ENCODE measurements at regions not wholly inside any gene's neighbourhood (a gene's known extent, or its start where the extent isn't known, plus 50 kb on each side); places are given as distances from the start of the nearest gene placed in this dataset.

DNA sequence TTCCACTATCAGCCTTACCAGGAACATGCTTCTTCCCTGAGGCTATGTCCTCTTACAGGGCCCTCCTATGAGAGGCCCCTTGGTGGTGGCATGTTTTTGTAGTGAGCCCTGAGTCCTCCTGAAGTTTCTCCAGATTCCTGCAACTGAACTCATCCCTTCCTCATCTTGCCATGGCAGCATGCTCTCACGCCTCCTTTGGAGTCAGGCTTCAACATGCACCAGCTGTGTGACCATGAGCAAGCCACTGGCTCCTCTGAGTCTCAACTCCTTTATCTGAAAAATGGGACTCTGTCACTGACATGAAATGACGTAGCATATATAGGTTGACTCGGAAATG, 216.3 kb upstream of the TLE3 start:
- no peak for DNase-seq (ENCODE audit: low read depth in 1 of 2, low spot score in 1 of 2)

DNA sequence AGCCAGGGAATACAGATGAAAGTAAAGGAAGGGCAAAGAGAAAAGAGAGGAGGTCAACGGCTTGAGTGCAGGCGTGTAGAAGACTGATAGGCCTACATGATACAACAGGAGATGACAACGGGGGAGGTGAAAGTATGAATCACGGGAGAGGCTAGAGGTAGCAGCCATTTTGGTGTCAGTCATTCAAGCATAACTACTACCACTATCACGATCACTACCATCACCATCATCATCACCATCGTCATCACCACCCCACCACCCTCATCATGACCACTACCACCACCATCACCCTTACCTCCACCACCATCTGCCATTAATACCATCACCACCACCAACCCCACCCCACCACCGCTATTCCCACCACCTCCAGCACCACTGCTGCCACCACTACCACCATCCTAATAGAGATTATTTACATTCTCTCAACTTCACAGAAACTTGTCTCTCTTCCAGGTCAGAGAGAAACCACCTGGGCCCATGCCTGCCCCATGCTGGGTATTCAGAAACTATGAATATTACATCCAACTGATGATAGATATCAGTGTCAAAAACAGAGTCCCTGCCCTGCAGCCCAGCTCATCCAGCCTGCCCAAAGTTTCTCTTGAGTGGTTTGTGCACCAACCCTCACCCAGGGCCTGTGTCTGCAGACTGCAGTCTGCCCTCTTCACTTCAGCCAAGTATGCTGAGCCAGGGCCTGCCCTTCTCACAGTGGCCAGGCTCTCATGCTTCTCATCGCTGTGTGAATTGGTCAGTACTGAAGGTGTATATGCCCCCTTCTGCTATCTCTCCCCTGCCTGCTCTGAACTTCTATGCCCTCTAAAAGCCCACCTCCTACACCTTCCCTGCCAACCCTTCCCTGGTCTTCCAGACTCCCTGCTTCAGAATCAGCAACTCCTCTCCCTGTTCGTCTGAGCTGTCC, 215.6 kb upstream of the TLE3 start:
- no peak for DNase-seq (ENCODE audit: low read depth in 1 of 2, low spot score in 1 of 2)

DNA sequence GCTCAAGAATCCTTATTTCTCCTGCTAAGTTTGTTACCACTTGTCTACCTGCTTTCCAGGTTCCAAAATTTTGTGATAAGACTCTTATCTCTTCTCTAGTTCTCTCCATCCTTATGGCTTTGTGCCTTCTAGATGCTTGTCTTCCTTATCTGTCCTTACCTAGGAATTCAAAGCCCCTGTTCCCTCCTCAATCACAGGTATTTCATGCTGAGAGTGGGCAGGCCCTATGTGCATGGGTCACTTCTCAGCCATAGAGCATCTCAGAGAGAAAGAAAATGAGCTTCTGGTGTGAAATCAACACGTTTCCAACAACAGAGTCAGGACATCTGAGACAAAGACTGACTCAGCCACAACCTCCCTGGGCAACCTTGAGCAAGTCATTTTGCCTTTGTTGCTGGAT, 214.1 kb upstream of the TLE3 start:
- DNase-seq (ENCODE audit: low read depth in 1 of 2, low spot score in 1 of 2) = no peak

- DNase-seq (ENCODE audit: low read depth in 1 of 2, low spot score in 1 of 2) = no peak
These were observed 212.0 kb upstream of the TLE3 start for GRCh38 chr15:70309716-70310115.

GRCh38 chr15:70308735-70309434, 211.2 kb upstream of the TLE3 start:
- DNase-seq (ENCODE audit: low read depth in 1 of 2, low spot score in 1 of 2) = no peak

- no peak for DNase-seq (ENCODE audit: low read depth in 1 of 2, low spot score in 1 of 2)
These were observed 210.5 kb upstream of the TLE3 start for GRCh38 chr15:70308011-70308734.

GRCh38 chr15:70306582-70306981, 208.9 kb upstream of the TLE3 start:
- DNase-seq (ENCODE audit: low read depth in 1 of 2, low spot score in 1 of 2) = no peak

- no peak for DNase-seq (ENCODE audit: low read depth in 1 of 2, low spot score in 1 of 2)
These were observed 208.4 kb upstream of the TLE3 start for GRCh38 chr15:70306081-70306480.

GRCh38 chr15:70303981-70304380, 206.3 kb upstream of the TLE3 start:
- DNase-seq (ENCODE audit: low read depth in 1 of 2, low spot score in 1 of 2) = no peak

DNA sequence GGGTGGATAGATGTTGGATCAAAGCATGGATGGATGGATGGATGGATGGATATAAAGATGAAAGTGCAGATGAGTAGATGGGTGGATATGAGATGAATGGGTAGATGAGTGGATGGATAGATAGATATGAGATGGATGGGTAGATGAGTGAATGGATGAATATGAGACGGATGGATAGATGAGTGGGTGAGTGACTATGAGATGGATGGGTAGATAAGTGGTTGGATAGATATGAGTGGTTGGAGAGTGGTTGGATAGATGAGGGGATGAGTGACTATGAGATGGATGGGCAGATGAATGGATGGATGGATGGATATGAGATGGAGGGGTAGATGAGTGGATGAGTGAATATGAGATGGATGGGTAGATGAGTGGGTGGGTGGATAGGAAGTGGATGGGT, 204.6 kb upstream of the TLE3 start:
- DNase-seq (ENCODE audit: low read depth in 1 of 2, low spot score in 1 of 2) = no peak

DNA sequence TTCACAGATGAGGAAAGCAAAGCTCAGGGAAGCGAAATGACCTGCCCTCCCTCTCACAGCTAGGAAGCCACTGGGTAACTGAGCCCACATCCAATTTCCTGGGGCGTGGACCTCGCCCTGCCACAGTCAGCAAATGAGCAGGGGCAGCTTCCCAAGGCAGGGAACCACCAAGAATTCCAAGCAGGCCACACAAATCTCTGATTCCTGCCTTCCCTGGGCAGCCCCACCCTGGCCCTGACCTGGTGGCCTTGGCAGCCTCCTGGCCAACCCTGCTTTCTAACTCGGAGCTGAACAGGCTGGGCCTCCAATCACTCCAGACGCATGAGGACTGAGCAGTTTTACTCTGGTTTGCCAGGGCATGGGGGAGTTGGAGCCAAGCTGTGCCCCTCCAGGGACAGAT, 203.7 kb upstream of the TLE3 start:
- DNase-seq (ENCODE audit: low read depth in 1 of 2, low spot score in 1 of 2) = no peak

GRCh38 chr15:70299931-70300869, 202.5 kb upstream of the TLE3 start:
- peak; percentile 40 to 43 for DNase-seq (ENCODE audit: low read depth in 1 of 2, low spot score in 1 of 2)

DNA sequence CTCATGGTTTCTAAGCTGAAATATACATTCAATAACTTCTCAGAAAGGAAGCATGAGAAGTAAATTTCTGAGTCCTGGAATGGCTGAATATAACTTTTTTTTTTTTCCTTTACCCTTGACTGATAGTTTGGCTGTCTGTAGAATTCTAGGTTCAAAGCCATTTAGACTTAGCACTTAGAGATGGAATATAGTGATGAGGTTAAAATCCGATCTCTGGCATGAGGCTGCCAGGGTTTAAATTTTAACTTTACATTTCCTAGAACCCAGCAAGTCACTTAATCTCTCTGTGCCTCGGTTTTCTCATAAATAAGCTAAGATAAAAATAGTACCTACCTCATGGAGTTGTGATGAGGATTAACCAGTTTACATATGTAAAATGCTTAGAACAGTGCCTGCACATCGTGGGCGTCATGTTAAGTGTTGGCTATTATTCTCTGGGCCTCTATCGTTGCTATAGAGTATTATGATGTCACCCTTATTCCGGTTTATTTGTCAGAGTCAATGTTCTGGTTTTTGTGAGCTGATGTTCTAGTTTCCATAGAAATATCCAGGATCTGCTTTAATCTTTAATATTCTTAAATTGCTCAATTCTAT, 199.8 kb upstream of the TLE3 start:
- DNase-seq (ENCODE audit: low read depth in 1 of 2, low spot score in 1 of 2) = no peak

GRCh38 chr15:70294731-70295305, 197.1 kb upstream of the TLE3 start:
- no peak for DNase-seq (ENCODE audit: low read depth in 1 of 2, low spot score in 1 of 2)

DNA sequence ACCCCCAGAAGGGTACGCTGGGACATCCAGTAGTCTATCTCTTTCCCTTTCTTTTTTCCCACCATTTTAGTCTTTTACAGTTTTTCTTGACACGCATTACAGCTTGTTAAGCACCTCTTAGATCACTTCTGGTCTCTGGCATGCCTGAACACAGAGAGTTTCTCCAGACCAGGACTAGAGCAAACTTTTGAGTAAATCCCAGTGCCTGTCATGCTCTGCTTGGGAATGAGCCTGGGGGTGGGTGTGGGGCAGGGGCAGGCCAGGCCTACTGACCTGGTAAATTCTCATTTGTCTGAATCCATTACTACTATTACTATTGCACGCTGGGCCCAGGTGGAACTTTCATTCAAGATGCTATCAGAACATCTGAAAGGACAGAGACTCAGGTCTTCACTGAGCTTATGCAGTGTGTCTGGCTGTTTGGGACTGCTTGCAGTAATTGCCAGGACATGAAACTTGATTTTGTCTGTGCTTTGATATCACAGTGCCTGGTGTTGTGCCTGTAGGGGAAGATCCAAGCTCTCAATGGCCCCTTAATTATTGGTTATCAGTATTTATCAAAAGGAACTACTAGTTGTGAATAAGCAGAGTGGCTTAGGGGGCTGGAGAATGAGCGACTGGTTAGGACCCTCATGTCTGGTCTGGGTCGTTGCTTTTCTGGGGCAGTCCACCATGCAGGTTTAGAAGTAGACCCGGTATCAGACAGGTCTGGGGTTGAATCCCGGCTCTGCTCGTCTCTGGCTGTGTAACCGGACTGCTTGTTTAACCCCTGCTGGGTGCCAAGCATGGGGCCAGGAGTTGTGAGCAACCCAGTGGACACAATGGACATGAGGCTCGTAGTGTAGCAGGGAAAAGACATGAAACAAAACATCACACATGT, 196.1 kb upstream of the TLE3 start:
- no peak for DNase-seq (ENCODE audit: low read depth in 1 of 2, low spot score in 1 of 2)

GRCh38 chr15:70293138-70293537, 195.4 kb upstream of the TLE3 start:
- DNase-seq (ENCODE audit: low read depth in 1 of 2, low spot score in 1 of 2) = no peak

- no peak for DNase-seq (ENCODE audit: low read depth in 1 of 2, low spot score in 1 of 2)
These were observed 194.5 kb upstream of the TLE3 start for GRCh38 chr15:70292076-70292760.

DNA sequence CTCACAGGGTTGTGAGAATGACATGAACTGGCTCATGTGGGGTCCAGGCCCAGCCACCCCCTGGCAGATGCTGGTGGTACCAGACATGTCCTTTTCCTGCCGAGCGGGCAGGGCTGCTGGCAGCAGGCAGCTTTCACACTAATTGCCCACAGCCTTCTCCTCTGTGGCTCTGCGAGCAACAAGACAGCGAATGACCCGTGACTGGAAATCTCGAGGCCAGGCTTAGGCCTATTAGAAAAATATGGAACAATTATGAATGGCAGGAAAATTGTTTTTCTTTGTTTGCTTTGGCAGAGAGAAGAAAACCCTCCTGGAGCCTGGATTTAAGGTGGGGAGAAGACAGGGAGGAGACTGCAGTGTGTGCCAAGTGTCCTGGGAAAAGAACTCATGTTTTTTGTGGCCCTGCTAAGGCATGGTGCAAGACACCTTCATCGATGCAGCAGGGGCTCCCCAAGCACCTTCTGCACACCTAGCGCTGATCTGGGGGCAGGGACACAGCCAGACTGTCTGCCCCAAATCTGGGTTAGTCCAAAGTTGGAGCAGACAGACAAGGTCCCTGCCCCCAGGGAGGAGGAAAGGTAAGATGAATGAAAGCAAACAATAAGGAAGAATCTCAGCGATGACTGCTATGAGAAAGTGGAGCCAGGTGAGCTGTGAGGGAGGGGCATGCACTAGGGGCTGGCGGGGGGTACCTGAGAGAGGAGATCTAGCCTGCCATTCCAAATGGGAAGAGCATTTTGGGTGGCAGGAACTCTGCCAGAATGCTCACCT, 193.8 kb upstream of the TLE3 start:
- no peak for DNase-seq (ENCODE audit: low read depth in 1 of 2, low spot score in 1 of 2)
